ENCODE measurements at regions not wholly inside any gene's neighbourhood (a gene's known extent, or its start where the extent isn't known, plus 50 kb on each side); places are given as distances from the start of the nearest gene placed in this dataset.

GRCh38 chr1:4848431-4848830 lies 194.0 kb downstream of the AJAP1 start:
- H3K36me3 Mint-ChIP-seq, result no peaks in the 10 kb centered on the region
- no peaks in the 10 kb centered on the region for H3K9me3 Mint-ChIP-seq
- no peak for ATAC-seq (replicated peaks in 1 of 4)
- ChIA-PET CTCF (no interaction called here), POLR2A (no interaction called here)
- no peak overlapping the region for H3K27ac ChIP-seq (ENCODE audit: low read length)
- WGBS (ENCODE audit: insufficient coverage), result 51% methylated on average over 2 of the region's 4 CpGs
- peaks cover 2 to 9% of the 10 kb centered on the region in 2 donors for H3K27me3 Mint-ChIP-seq
- no peaks in the 10 kb centered on the region for H3K9me3 ChIP-seq
- no peak overlapping the region for H3K27ac Mint-ChIP-seq
- H3K4me1 ChIP-seq (ENCODE audit: control insufficient read depth in 1 of 2, extremely low read depth in 1 of 2, insufficient read depth in 2 of 2, low read length in 2 of 2), result no peaks in the 10 kb centered on the region
- no peak for DNase-seq
- H3K4me3 ChIP-seq (ENCODE audit: control insufficient read depth in 1 of 2, extremely low read depth in 1 of 2, low read length in 1 of 2), result no peak overlapping the region
- no peaks in the 10 kb centered on the region for H3K36me3 ChIP-seq (ENCODE audit: control insufficient read depth in 2 of 2, extremely low read depth in 1 of 2, insufficient read depth in 1 of 2, low read length in 1 of 2)
- H3K4me1 Mint-ChIP-seq, result no peaks in the 10 kb centered on the region
- peaks cover 0 to 3% of the 10 kb centered on the region in 2 experiments for H3K27me3 ChIP-seq (replicated peaks in 1 of 2; ENCODE audit: control insufficient read depth in 2 of 2, extremely low read depth in 1 of 2, insufficient read depth in 2 of 2, low read length in 1 of 2)
- no peak overlapping the region for H3K4me3 Mint-ChIP-seq

GRCh38 chr1:4847711-4848110 lies 193.3 kb downstream of the AJAP1 start:
- no peak for DNase-seq
- no peaks in the 10 kb centered on the region for H3K36me3 ChIP-seq (ENCODE audit: control insufficient read depth in 2 of 2, extremely low read depth in 1 of 2, insufficient read depth in 1 of 2, low read length in 1 of 2)
- POLR2A ChIA-PET, result no interaction called here
- Mint-ChIP-seq H3K36me3 (no peaks in the 10 kb centered on the region), H3K4me3 (no peak overlapping the region), H3K27me3 (peaks cover 2 to 9% of the 10 kb centered on the region in 2 donors), H3K9me3 (no peaks in the 10 kb centered on the region), H3K4me1 (no peaks in the 10 kb centered on the region), H3K27ac (no peak overlapping the region)
- WGBS (ENCODE audit: insufficient coverage), result 88% methylated on average over 5 of the region's 5 CpGs
- CTCF ChIA-PET, result no interaction called here
- no peak overlapping the region for H3K27ac ChIP-seq (ENCODE audit: low read length)
- H3K9me3 ChIP-seq, result no peaks in the 10 kb centered on the region
- H3K27me3 ChIP-seq (replicated peaks in 1 of 2; ENCODE audit: control insufficient read depth in 2 of 2, extremely low read depth in 1 of 2, insufficient read depth in 2 of 2, low read length in 1 of 2), result peaks cover 0 to 3% of the 10 kb centered on the region in 2 experiments
- H3K4me3 ChIP-seq (ENCODE audit: control insufficient read depth in 1 of 2, extremely low read depth in 1 of 2, low read length in 1 of 2), result no peak overlapping the region
- H3K4me1 ChIP-seq (ENCODE audit: control insufficient read depth in 1 of 2, extremely low read depth in 1 of 2, insufficient read depth in 2 of 2, low read length in 2 of 2), result no peaks in the 10 kb centered on the region
- no peak for ATAC-seq (replicated peaks in 1 of 4)
